ENCODE measurements at regions not wholly inside any gene's neighbourhood (a gene's known extent, or its start where the extent isn't known, plus 50 kb on each side); places are given as distances from the start of the nearest gene placed in this dataset.

- no peak for DNase-seq (ENCODE audit: low read depth)
- no peak overlapping the region for H3K4me3 ChIP-seq (ENCODE audit: low read depth, low read length)
- no peak for TF ChIP-seq CTCF (IDR thresholded peaks at IDR 0.05; ENCODE audit: insufficient read depth, low read length)
Observed at GRCh38 chr13:84923831-84924230, 875.4 kb downstream of the SLITRK6 start.

GRCh38 chr13:84917252-84917878 is 881.9 kb downstream of the SLITRK6 start:
- H3K4me3 ChIP-seq (ENCODE audit: low read depth, low read length), result no peak overlapping the region
- TF ChIP-seq CTCF (IDR thresholded peaks at IDR 0.05; ENCODE audit: insufficient read depth, low read length), result peak; percentile 16
- peak; percentile 28 for DNase-seq (ENCODE audit: low read depth)

- no peak overlapping the region for H3K4me3 ChIP-seq (ENCODE audit: low read depth, low read length)
- DNase-seq (ENCODE audit: low read depth), result no peak
- TF ChIP-seq CTCF (IDR thresholded peaks at IDR 0.05; ENCODE audit: insufficient read depth, low read length), result no peak
Observed at GRCh38 chr13:84912720-84913119, 886.5 kb downstream of the SLITRK6 start.

GRCh38 chr13:84910423-84910822 is 888.8 kb downstream of the SLITRK6 start:
- no peak for TF ChIP-seq CTCF (IDR thresholded peaks at IDR 0.05; ENCODE audit: insufficient read depth, low read length)
- DNase-seq (ENCODE audit: low read depth), result no peak
- H3K4me3 ChIP-seq (ENCODE audit: low read depth, low read length), result no peak overlapping the region

GRCh38 chr13:84903391-84903790 is 895.8 kb downstream of the SLITRK6 start:
- H3K4me3 ChIP-seq (ENCODE audit: low read depth, low read length), result no peak overlapping the region
- DNase-seq (ENCODE audit: low read depth), result no peak
- TF ChIP-seq CTCF (IDR thresholded peaks at IDR 0.05; ENCODE audit: insufficient read depth, low read length), result no peak

GRCh38 chr13:84902243-84902642 is 897.0 kb downstream of the SLITRK6 start:
- H3K4me3 ChIP-seq (ENCODE audit: low read depth, low read length), result no peak overlapping the region
- no peak for TF ChIP-seq CTCF (IDR thresholded peaks at IDR 0.05; ENCODE audit: insufficient read depth, low read length)
- DNase-seq (ENCODE audit: low read depth), result no peak

- DNase-seq (ENCODE audit: low read depth), result peak; percentile 68
- TF ChIP-seq CTCF (IDR thresholded peaks at IDR 0.05; ENCODE audit: insufficient read depth, low read length), result peak; percentile 55
- no peak overlapping the region for H3K4me3 ChIP-seq (ENCODE audit: low read depth, low read length)
Observed at GRCh38 chr13:84896128-84896527, 903.1 kb downstream of the SLITRK6 start.

All from fibroblast of the aortic adventitia (primary cell).